Caco-2 (cell line): ENCODE measurements at regions not wholly inside any gene's neighbourhood (a gene's known extent, or its start where the extent isn't known, plus 50 kb on each side); places are given as distances from the start of the nearest gene placed in this dataset.
A peak's percentile ranks its signal among the peaks of the same experiment; 100 is the strongest.

Source experiments
- BruUV-seq: library from RNA; stranded (reverse); fragments of 400-500 nt; replicated peaks from 2 replicates; lab custom pipeline; 2021; lab: Mats Ljungman, UMichigan
- CTCF ChIA-PET: fragments of 300-600 bp; sonication (Branson Sonifier 250); formaldehyde crosslinking; loops from one replicate; lab custom pipeline; 2022; ENCODE audit warnings: antibody characterized with exemption; lab: Charles Lee
- POLR2A ChIA-PET: fragments of 300-600 bp; sonication (Branson Sonifier 250); formaldehyde crosslinking; loops from one replicate; lab custom pipeline; 2022; ENCODE audit warnings: antibody characterized with exemption; lab: Charles Lee
- DNase-seq, 2 experiments: peaks; one replicate each; pipeline versions ENCODE4 v3.0.0 to v3.0.0-alpha.2; 2020 to 2022
- H3K27me3 ChIP-seq: replicated peaks from 2 replicates; pipeline ENCODE4 v1.6.0; 2011; ENCODE audit warnings: low read length; ENCODE audit not compliant: control insufficient read depth, insufficient read depth
- H3K36me3 ChIP-seq: 2 replicates; pipeline ENCODE4 v1.5.1; 2011; ENCODE audit warnings: low read length; ENCODE audit not compliant: control insufficient read depth, insufficient read depth
- H3K4me1 ChIP-seq: fragments of 250-450 bp; sonication (Bioruptor Pico); 2 replicates; pipeline ENCODE4 v1.5.1; 2020; ENCODE audit warnings: mild to moderate bottlenecking
- H3K4me3 ChIP-seq: 2 replicates; pipeline ENCODE4 v1.5.1; 2011; ENCODE audit warnings: low read depth, mild to moderate bottlenecking, control low read depth, low read length
- H3K9me3 ChIP-seq: fragments of 250-450 bp; sonication (Bioruptor Pico); 2 replicates; pipeline ENCODE4 v1.5.1; 2020; ENCODE audit warnings: mild to moderate bottlenecking, moderate library complexity
- H3K27ac Mint-ChIP-seq: one replicate; pipeline ENCODE4 v1.8.0; 2022; ENCODE audit warnings: mixed read lengths; ENCODE audit not compliant: unreplicated experiment
- H3K27me3 Mint-ChIP-seq: one replicate; pipeline ENCODE4 v1.8.0; 2022; ENCODE audit warnings: mixed read lengths; ENCODE audit not compliant: insufficient read depth, unreplicated experiment
- H3K36me3 Mint-ChIP-seq: one replicate; pipeline ENCODE4 v1.8.0; 2022; ENCODE audit warnings: mild to moderate bottlenecking, mixed read lengths; ENCODE audit not compliant: insufficient read depth, unreplicated experiment
- H3K4me1 Mint-ChIP-seq: one replicate; pipeline ENCODE4 v1.8.0; 2022; ENCODE audit warnings: low read depth, mixed read lengths; ENCODE audit not compliant: unreplicated experiment
- H3K4me3 Mint-ChIP-seq: one replicate; pipeline ENCODE4 v1.8.0; 2022; ENCODE audit warnings: mild to moderate bottlenecking, moderate library complexity, mixed read lengths; ENCODE audit not compliant: unreplicated experiment
- H3K9me3 Mint-ChIP-seq: one replicate; pipeline ENCODE4 v1.8.0; 2022; ENCODE audit warnings: mixed read lengths; ENCODE audit not compliant: unreplicated experiment
- intact Hi-C: fragments of 100-400 bp; cut with micrococcal nuclease; formaldehyde crosslinking; loops from one replicate; pipeline ENCODE4 v1.10.0; 2022; ENCODE audit not compliant: unreplicated experiment
- TF ChIP-seq, protein P1 (sequence below), 2 experiments: fragments of 200-600 bp in 1 of 2; IDR thresholded peaks; 1 replicate in 1 of 2; 2 replicates in 1 of 2; pipeline versions ENCODE4 v1.5.1 to v1.8.0; 2011 to 2022; ENCODE audit warnings: antibody characterized with exemption in 1 of 2, control low read depth in 1 of 2, inconsistent platforms in 1 of 2, low read depth in 1 of 2, low read length in 1 of 2, mild to moderate bottlenecking in 1 of 2, moderate library complexity in 1 of 2; ENCODE audit not compliant: insufficient read depth in 1 of 2, severe bottlenecking in 1 of 2, unreplicated experiment in 1 of 2

DNA sequence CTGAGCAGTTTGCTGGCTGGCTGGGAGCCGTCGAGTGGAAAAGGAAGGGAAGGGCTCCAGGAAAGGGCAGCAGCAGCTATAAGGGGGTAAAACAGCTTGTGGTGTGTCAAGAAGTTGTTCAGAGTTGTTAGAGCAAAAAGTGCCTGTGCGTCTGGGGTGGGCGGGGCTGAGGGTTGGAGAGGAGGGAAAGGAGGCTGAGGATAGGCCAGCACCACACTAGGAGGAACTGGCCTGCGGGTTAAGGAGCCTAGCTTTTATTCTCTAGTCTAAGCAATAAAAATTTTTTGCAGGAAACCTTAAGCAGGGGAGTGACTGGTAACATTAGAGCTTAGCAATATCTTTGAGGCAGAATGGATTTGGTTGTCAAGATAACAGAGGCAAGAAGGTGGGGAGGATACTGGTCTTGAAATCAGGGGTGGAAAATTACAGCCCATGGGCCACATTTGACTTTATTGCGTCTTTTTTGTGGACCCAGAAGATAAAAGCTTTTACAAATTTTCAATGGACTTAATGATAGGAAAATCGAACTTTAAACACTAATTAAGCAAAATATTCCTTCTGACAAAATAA, 134.5 kb upstream of the AADACL2 start:
- no peaks in the 10 kb centered on the region for H3K36me3 ChIP-seq
- no peaks in the 10 kb centered on the region for H3K9me3 ChIP-seq
- no TSS peak for BruUV-seq
- Mint-ChIP-seq H3K36me3 (no peaks in the 10 kb centered on the region), H3K4me1 (peaks cover 6% of the 10 kb centered on the region), H3K9me3 (no peaks in the 10 kb centered on the region), H3K4me3 (no peak overlapping the region), H3K27me3 (no peaks in the 10 kb centered on the region), H3K27ac (peak overlapping the region; percentile 21)
- intact Hi-C loops, result no loop called here
- no peaks in the 10 kb centered on the region; the same call in 1 of the 2 replicates for H3K4me1 ChIP-seq
- no peak overlapping the region for H3K4me3 ChIP-seq
- DNase-seq, result peak in 1 of 2 experiments; percentile 37
- POLR2A ChIA-PET, result no interaction called here
- H3K27me3 ChIP-seq, result no peaks in the 10 kb centered on the region
- TF ChIP-seq, protein P1, sequence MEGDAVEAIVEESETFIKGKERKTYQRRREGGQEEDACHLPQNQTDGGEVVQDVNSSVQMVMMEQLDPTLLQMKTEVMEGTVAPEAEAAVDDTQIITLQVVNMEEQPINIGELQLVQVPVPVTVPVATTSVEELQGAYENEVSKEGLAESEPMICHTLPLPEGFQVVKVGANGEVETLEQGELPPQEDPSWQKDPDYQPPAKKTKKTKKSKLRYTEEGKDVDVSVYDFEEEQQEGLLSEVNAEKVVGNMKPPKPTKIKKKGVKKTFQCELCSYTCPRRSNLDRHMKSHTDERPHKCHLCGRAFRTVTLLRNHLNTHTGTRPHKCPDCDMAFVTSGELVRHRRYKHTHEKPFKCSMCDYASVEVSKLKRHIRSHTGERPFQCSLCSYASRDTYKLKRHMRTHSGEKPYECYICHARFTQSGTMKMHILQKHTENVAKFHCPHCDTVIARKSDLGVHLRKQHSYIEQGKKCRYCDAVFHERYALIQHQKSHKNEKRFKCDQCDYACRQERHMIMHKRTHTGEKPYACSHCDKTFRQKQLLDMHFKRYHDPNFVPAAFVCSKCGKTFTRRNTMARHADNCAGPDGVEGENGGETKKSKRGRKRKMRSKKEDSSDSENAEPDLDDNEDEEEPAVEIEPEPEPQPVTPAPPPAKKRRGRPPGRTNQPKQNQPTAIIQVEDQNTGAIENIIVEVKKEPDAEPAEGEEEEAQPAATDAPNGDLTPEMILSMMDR (IDR thresholded peaks at IDR 0.05; ENCODE audit: insufficient read depth in 1 of 2, low read depth in 1 of 2, low read length in 1 of 2, severe bottlenecking in 1 of 2, unreplicated experiment in 1 of 2), result no peak
- CTCF ChIA-PET, result no interaction called here

DNA sequence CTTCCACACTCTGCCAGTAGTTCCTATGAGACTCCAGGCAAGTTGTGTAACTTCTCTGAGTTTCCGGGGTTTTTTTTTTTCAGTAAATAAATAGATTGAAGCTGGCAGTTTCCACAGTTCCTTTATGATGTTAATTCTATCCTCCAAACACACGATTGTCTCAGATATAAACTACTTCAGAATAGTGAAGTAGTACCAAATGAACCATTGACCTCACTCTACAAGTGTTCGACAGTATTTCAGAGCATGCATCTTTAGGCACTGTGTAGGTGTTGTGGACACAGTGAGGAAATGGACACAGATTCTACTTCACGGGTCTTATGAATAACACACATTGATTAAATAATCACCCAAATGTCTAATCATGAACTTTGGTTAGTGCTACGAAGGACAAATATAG, 136.1 kb upstream of the IGSF10 start:
- Mint-ChIP-seq H3K27ac (no peak overlapping the region), H3K9me3 (no peaks in the 10 kb centered on the region), H3K36me3 (no peaks in the 10 kb centered on the region), H3K27me3 (no peaks in the 10 kb centered on the region), H3K4me1 (peaks cover 6% of the 10 kb centered on the region), H3K4me3 (no peak overlapping the region)
- CTCF ChIA-PET, result no interaction called here
- DNase-seq, result no peak
- no TSS peak for BruUV-seq
- Histone ChIP-seq H3K4me1 (peaks cover 7% of the 10 kb centered on the region; the same call in 1 of the 2 replicates), H3K4me3 (no peak overlapping the region), H3K36me3 (no peaks in the 10 kb centered on the region), H3K9me3 (no peaks in the 10 kb centered on the region), H3K27me3 (no peaks in the 10 kb centered on the region)
- POLR2A ChIA-PET, result no interaction called here
- intact Hi-C loops, result no loop called here
- TF ChIP-seq, protein P1 (IDR thresholded peaks at IDR 0.05; ENCODE audit: insufficient read depth in 1 of 2, low read depth in 1 of 2, low read length in 1 of 2, severe bottlenecking in 1 of 2, unreplicated experiment in 1 of 2), result no peak

DNA sequence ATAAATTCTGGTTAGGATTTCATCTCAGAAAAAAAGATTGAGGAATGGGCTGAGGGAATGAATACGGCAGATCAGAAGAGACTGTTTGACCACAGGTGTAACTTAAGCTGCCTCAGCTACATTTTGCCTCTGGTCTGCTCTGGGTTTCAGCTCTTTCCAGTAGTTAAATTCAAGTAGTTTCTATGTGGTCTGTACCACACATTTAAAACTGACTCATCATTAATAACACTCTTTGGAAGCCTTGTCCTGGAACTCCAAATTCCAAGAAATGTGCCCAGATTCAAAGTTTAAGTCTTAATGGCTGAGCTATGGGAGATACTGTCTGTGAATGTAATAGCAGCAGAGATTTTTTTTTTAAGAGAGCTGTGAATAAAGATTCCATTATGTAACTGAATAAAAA, 133.1 kb upstream of the IGSF10 start:
- ChIA-PET POLR2A (interaction anchor here (0.6 kb wide), 1 partner anchor 8 kb away, joined by 5 read pairs; no protein-coding TSS in a partner anchor), CTCF (interaction anchor here (0.7 kb wide), 1 partner anchor 37 kb away, joined by 9 read pairs; no protein-coding TSS in a partner anchor)
- H3K4me1 ChIP-seq, result peaks cover 20% of the 10 kb centered on the region
- no peak overlapping the region for H3K4me3 ChIP-seq
- TF ChIP-seq, protein P1 (IDR thresholded peaks at IDR 0.05; ENCODE audit: insufficient read depth in 1 of 2, low read depth in 1 of 2, low read length in 1 of 2, severe bottlenecking in 1 of 2, unreplicated experiment in 1 of 2), result no peak
- no peaks in the 10 kb centered on the region for H3K36me3 ChIP-seq
- H3K4me1 Mint-ChIP-seq, result peaks cover 19% of the 10 kb centered on the region
- H3K9me3 ChIP-seq, result no peaks in the 10 kb centered on the region
- H3K27me3 Mint-ChIP-seq, result no peaks in the 10 kb centered on the region
- intact Hi-C loops, result no loop called here
- H3K9me3 Mint-ChIP-seq, result peaks cover 1% of the 10 kb centered on the region
- no peaks in the 10 kb centered on the region for H3K27me3 ChIP-seq
- no peak for DNase-seq
- BruUV-seq, result no TSS peak
- no peaks in the 10 kb centered on the region for H3K36me3 Mint-ChIP-seq
- no peak overlapping the region for H3K4me3 Mint-ChIP-seq
- no peak overlapping the region for H3K27ac Mint-ChIP-seq
